ENCODE measurements at regions not wholly inside any gene's neighbourhood (a gene's known extent, or its start where the extent isn't known, plus 50 kb on each side); places are given as distances from the start of the nearest gene placed in this dataset.

GRCh38 chr14:62098357-62098756, 336.1 kb downstream of the SNAPC1 start:
- Histone ChIP-seq H3K27ac (ENCODE audit: low read length) (peak overlapping the region; percentile 44), H3K27me3 (ENCODE audit: control insufficient read depth, insufficient read depth, low read length) (no peaks in the 10 kb centered on the region), H3K36me3 (ENCODE audit: control insufficient read depth, insufficient read depth, low read length) (no peaks in the 10 kb centered on the region), H3K4me3 (ENCODE audit: low read length) (no peak overlapping the region), H3K9me3 (ENCODE audit: control insufficient read depth, insufficient read depth, low read length) (no peaks in the 10 kb centered on the region), H3K4me1 (ENCODE audit: control insufficient read depth, insufficient read depth, low read length) (peaks cover 4% of the 10 kb centered on the region)
- H3K9me3 Mint-ChIP-seq: no peaks in the 10 kb centered on the region
- WGBS (ENCODE audit: insufficient coverage): 40% methylated on average over 1 of the region's 3 CpGs
- intact Hi-C loops (cut with micrococcal nuclease): no loop called here
- H3K36me3 Mint-ChIP-seq: no peaks in the 10 kb centered on the region
- ATAC-seq (peak; percentile 42 to 58 (median 49)), DNase-seq (no peak)
- H3K27ac Mint-ChIP-seq: peak overlapping the region; percentile 81 to 92
- no peak for TF ChIP-seq CTCF (IDR thresholded peaks at IDR 0.05)
- peaks cover 0 to under 1% of the 10 kb centered on the region in 2 donors for H3K27me3 Mint-ChIP-seq (ENCODE audit: low read depth in 2 of 2)
- peak overlapping the region; percentile 87 for H3K4me3 Mint-ChIP-seq
- peaks cover 24 to 25% of the 10 kb centered on the region in 2 donors for H3K4me1 Mint-ChIP-seq

GRCh38 chr14:62099091-62099490, 336.9 kb downstream of the SNAPC1 start:
- no peaks in the 10 kb centered on the region for H3K9me3 Mint-ChIP-seq
- no peaks in the 10 kb centered on the region for H3K36me3 ChIP-seq (ENCODE audit: control insufficient read depth, insufficient read depth, low read length)
- H3K27me3 Mint-ChIP-seq (ENCODE audit: low read depth in 2 of 2): peaks cover 2 to 8% of the 10 kb centered on the region in 2 donors
- peak overlapping the region; percentile 44 for H3K27ac ChIP-seq (ENCODE audit: low read length)
- no peak for DNase-seq
- H3K27me3 ChIP-seq (ENCODE audit: control insufficient read depth, insufficient read depth, low read length): no peaks in the 10 kb centered on the region
- H3K4me3 ChIP-seq (ENCODE audit: low read length): no peak overlapping the region
- peaks cover 4% of the 10 kb centered on the region for H3K4me1 ChIP-seq (ENCODE audit: control insufficient read depth, insufficient read depth, low read length)
- no peak for TF ChIP-seq CTCF (IDR thresholded peaks at IDR 0.05)
- H3K4me3 Mint-ChIP-seq: peak overlapping the region; percentile 87
- ATAC-seq: no peak
- intact Hi-C loops (cut with micrococcal nuclease): no loop called here
- H3K36me3 Mint-ChIP-seq: no peaks in the 10 kb centered on the region
- no peaks in the 10 kb centered on the region for H3K9me3 ChIP-seq (ENCODE audit: control insufficient read depth, insufficient read depth, low read length)
- 36% methylated on average over 1 of the region's 1 CpG for WGBS (ENCODE audit: insufficient coverage)
- peaks cover 24 to 25% of the 10 kb centered on the region in 2 donors for H3K4me1 Mint-ChIP-seq
- peak overlapping the region; percentile 81 to 92 for H3K27ac Mint-ChIP-seq

GRCh38 chr14:62101189-62101588, 339.0 kb downstream of the SNAPC1 start:
- Mint-ChIP-seq H3K4me1 (peaks cover 24 to 25% of the 10 kb centered on the region in 2 donors), H3K36me3 (no peaks in the 10 kb centered on the region), H3K9me3 (no peaks in the 10 kb centered on the region), H3K4me3 (no peak overlapping the region), H3K27me3 (ENCODE audit: low read depth in 2 of 2) (peaks cover 6 to 13% of the 10 kb centered on the region in 2 donors), H3K27ac (no peak overlapping the region)
- Histone ChIP-seq H3K9me3 (ENCODE audit: control insufficient read depth, insufficient read depth, low read length) (no peaks in the 10 kb centered on the region), H3K36me3 (ENCODE audit: control insufficient read depth, insufficient read depth, low read length) (no peaks in the 10 kb centered on the region), H3K27ac (ENCODE audit: low read length) (no peak overlapping the region), H3K27me3 (ENCODE audit: control insufficient read depth, insufficient read depth, low read length) (no peaks in the 10 kb centered on the region), H3K4me1 (ENCODE audit: control insufficient read depth, insufficient read depth, low read length) (peaks cover 4% of the 10 kb centered on the region), H3K4me3 (ENCODE audit: low read length) (no peak overlapping the region)
- ATAC-seq (no peak), DNase-seq (no peak)
- intact Hi-C loops (cut with micrococcal nuclease): no loop called here
- WGBS (ENCODE audit: insufficient coverage): no CpG with 5 or more reads among the region's 1 CpG
- no peak for TF ChIP-seq CTCF (IDR thresholded peaks at IDR 0.05)

GRCh38 chr14:62101673-62102348, 339.6 kb downstream of the SNAPC1 start:
- peaks cover 6 to 13% of the 10 kb centered on the region in 2 donors for H3K27me3 Mint-ChIP-seq (ENCODE audit: low read depth in 2 of 2)
- no peaks in the 10 kb centered on the region for H3K9me3 Mint-ChIP-seq
- Histone ChIP-seq H3K4me1 (ENCODE audit: control insufficient read depth, insufficient read depth, low read length) (peaks cover 4% of the 10 kb centered on the region), H3K36me3 (ENCODE audit: control insufficient read depth, insufficient read depth, low read length) (no peaks in the 10 kb centered on the region), H3K27ac (ENCODE audit: low read length) (no peak overlapping the region), H3K4me3 (ENCODE audit: low read length) (no peak overlapping the region), H3K9me3 (ENCODE audit: control insufficient read depth, insufficient read depth, low read length) (no peaks in the 10 kb centered on the region), H3K27me3 (ENCODE audit: control insufficient read depth, insufficient read depth, low read length) (no peaks in the 10 kb centered on the region)
- DNase-seq (no peak), ATAC-seq (no peak)
- no peak for TF ChIP-seq CTCF (IDR thresholded peaks at IDR 0.05)
- H3K36me3 Mint-ChIP-seq: no peaks in the 10 kb centered on the region
- no peak overlapping the region for H3K27ac Mint-ChIP-seq
- WGBS (ENCODE audit: insufficient coverage): no CpG with 5 or more reads among the region's 3 CpGs
- H3K4me1 Mint-ChIP-seq: peaks cover 24 to 25% of the 10 kb centered on the region in 2 donors
- H3K4me3 Mint-ChIP-seq: no peak overlapping the region
- intact Hi-C loops (cut with micrococcal nuclease): no loop called here

All from natural killer cell (primary cell).